LNCAP (cell line): ENCODE measurements at regions not wholly inside any gene's neighbourhood (a gene's known extent, or its start where the extent isn't known, plus 50 kb on each side); places are given as distances from the start of the nearest gene placed in this dataset.

Source experiments
- TF ChIP-seq, protein P1 (sequence below): fragments of 450-650 bp; IDR thresholded peaks from 2 replicates; pipeline ENCODE4 v1.5.1; 2017; ENCODE audit warnings: mild to moderate bottlenecking

DNA sequence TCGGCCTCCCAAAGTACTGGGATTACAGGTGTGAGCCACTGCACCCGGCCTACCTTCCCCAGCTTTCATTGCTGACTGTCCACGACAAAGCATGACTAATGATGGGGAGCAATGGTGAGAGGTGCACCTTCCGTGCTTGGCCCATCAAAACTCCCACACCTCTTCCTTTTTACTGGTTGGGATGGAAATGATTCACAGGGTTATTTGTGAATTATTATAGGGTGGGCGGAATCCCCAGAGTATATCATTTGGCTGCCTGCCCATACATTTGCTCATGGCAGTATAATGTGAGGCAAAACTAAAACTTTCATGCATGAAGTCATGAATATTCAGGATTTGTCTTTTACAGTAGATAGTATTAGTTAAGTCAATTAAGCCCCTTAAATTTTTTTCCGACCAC, 334.2 kb upstream of the NETO1 start:
- TF ChIP-seq, protein P1, sequence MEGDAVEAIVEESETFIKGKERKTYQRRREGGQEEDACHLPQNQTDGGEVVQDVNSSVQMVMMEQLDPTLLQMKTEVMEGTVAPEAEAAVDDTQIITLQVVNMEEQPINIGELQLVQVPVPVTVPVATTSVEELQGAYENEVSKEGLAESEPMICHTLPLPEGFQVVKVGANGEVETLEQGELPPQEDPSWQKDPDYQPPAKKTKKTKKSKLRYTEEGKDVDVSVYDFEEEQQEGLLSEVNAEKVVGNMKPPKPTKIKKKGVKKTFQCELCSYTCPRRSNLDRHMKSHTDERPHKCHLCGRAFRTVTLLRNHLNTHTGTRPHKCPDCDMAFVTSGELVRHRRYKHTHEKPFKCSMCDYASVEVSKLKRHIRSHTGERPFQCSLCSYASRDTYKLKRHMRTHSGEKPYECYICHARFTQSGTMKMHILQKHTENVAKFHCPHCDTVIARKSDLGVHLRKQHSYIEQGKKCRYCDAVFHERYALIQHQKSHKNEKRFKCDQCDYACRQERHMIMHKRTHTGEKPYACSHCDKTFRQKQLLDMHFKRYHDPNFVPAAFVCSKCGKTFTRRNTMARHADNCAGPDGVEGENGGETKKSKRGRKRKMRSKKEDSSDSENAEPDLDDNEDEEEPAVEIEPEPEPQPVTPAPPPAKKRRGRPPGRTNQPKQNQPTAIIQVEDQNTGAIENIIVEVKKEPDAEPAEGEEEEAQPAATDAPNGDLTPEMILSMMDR = no peak

DNA sequence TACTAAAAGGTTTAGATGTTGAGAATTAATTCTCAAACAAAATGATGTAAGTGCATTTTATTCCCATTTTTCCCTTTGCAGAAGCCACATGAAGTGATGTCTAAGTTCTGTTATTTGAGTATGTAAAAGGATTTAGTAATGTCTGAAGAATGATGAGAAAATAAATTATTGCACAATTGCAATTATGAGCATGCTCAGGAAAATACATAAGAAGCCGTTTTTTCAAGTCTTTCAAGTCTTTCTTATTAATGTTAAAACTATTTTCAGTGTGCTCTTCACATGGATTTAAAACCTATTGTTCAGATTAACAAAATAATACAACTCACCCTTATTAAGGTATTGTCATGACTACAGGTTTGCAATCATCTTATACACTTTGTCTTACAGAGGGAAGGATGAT, 331.4 kb upstream of the NETO1 start:
- TF ChIP-seq, protein P1 = no peak

DNA sequence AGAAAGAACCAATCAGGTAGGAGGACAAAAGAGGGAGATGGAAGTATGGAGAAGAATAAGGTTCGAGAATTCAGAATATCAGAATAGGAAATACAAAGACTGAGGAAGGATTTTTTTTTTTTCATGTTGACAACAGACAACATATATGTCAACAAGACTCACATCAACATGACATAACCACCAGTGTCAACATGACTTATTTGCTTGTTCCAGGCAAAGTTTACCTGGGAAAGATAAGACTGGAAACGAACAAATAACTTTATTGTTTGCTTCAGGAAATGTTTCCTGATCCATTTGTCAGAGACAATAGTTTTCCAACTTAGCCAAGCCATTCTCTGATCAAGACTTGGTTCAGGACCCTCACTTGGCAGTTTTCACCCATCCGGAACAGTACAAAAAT, 321.9 kb upstream of the NETO1 start:
- TF ChIP-seq, protein P1 = no peak

DNA sequence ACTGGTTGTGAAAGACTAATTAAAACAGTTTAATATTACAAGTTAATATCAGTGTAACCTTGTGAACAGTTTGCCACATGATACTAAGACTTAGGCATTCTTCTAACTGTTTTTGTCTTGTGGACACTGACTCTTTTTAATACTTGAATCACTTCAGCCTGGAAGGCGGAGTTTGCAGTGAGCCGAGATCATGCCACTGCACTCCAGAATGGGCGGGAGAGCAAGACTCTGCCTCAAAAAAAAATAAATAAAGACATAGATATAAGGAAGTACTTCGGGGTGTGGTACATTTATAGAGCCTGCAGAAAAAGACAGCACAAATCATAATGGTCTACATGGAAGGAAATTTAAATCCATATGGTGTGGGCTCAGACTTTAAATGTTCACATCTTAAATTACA, 300.4 kb upstream of the NETO1 start:
- TF ChIP-seq, protein P1 = no peak

DNA sequence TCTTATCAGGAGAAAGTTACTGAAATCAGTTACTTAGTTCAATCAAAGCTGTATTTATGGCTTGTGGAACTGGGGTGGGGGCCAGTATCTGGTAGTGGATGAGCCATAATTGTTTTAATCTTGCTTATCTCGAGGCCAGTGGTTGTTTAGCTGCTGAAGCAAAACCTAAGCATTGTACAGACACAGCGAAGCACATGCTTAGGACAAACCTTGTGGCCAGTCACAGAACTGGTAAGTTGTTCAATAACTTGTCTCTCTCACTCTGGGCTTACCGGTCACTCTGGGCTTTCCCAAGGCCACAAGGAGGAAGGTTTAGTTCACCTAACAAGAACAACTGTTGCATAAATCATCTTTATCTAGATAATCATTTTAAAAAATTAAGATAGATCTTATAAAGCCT, 296.6 kb upstream of the NETO1 start:
- TF ChIP-seq, protein P1 = no peak

DNA sequence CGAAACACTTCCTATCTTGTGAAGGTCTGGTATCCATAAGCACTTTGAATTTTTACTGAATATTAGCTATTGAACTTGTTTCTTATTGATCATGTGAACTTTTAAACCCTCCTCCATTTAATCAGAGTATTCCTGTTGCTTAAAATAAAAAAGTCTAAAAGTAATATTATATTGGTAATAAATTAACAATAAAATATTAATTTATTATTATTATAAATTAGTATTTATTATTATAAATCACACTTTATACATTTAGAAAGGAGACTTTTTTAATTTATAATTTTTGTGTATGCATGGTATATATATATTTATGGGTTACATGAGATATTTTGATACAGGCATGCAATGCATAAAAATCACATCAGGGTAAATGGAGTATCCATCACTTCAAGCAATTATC, 295.4 kb upstream of the NETO1 start:
- TF ChIP-seq, protein P1 = no peak

DNA sequence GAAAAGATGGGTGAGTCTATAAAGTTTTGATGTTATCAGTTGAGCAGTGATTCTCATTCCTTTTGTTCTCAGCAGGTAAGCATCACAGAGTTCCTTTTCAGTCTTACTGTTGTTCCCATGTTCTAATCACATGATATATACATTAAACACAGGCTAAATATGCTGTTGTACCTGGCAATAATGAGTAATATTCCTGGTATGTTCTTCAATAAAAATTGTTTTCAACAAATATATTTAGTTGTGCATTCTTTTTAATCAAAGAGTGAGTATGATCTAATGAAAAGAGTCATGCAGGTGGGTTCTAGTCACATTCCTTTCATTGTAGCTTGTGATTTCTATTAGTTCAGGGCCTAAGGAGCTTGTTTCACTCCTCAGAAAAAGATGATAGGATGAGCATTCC, 288.3 kb upstream of the NETO1 start:
- TF ChIP-seq, protein P1 = no peak

DNA sequence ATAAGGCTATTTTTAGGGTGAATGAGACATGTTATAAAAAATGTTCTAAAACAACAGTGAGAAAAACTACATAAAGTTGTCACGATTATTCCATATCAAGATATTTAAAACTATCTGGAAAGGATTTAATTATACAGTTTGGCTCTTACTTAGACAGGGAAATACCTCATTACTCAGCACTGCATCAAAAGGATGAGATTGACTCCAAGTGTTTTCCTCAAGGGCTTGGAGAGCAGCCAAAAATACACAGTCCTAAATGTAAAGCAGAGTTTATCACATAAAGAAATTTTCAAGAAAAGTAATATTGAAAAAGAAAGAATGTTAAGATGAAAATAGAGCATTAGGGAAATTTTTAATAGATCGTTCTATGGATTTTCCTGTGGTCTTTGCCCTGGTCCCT, 285.5 kb upstream of the NETO1 start:
- TF ChIP-seq, protein P1 = no peak
